Hepatocyte (in vitro differentiated cells): ENCODE measurements at regions not wholly inside any gene's neighbourhood (a gene's known extent, or its start where the extent isn't known, plus 50 kb on each side); places are given as distances from the start of the nearest gene placed in this dataset.

Experiments
- DNase-seq: peaks from one replicate; pipeline ENCODE4 v3.0.0-alpha.2; 2016; ENCODE audit warnings: low spot score
- H2AFZ ChIP-seq: fragments of 200-600 bp; sonication (generic); 2 replicates; pipeline ENCODE4 v1.6.0; 2016; ENCODE audit warnings: antibody characterized with exemption, mild to moderate bottlenecking
- H3K27ac ChIP-seq: fragments of 200-600 bp; sonication (generic); 2 replicates; pipeline ENCODE4 v1.5.1; 2016; ENCODE audit warnings: mild to moderate bottlenecking
- H3K27me3 ChIP-seq: fragments of 200-600 bp; sonication (generic); 2 replicates; pipeline ENCODE4 v1.6.1; 2016
- H3K36me3 ChIP-seq: fragments of 200-600 bp; sonication (generic); replicated peaks from 2 replicates; pipeline ENCODE4 v1.5.1; 2016; ENCODE audit warnings: low read depth; ENCODE audit not compliant: insufficient read depth
- H3K4me1 ChIP-seq: fragments of 200-600 bp; sonication (generic); 2 replicates; pipeline ENCODE4 v1.5.1; 2016; ENCODE audit warnings: mild to moderate bottlenecking, moderate library complexity; ENCODE audit not compliant: insufficient read depth
- H3K4me2 ChIP-seq: fragments of 200-600 bp; sonication (generic); 2 replicates; pipeline ENCODE4 v1.6.0; 2016
- H3K4me3 ChIP-seq: fragments of 200-600 bp; sonication (generic); 2 replicates; pipeline ENCODE4 v1.5.1; 2016; ENCODE audit warnings: mild to moderate bottlenecking
- H3K79me2 ChIP-seq: fragments of 200-600 bp; sonication (generic); 2 replicates; pipeline ENCODE4 v1.6.0; 2017; ENCODE audit warnings: mild to moderate bottlenecking
- H3K9me2 ChIP-seq: fragments of 200-600 bp; sonication (generic); replicated peaks from 2 replicates; pipeline ENCODE4 v1.6.0; 2017; ENCODE audit warnings: mild to moderate bottlenecking; ENCODE audit not compliant: insufficient read depth
- H3K9me3 ChIP-seq: fragments of 200-600 bp; sonication (generic); 2 replicates; pipeline ENCODE4 v1.5.1; 2016; ENCODE audit warnings: low read depth, mild to moderate bottlenecking
- H4K20me1 ChIP-seq: fragments of 200-600 bp; sonication (generic); 2 replicates; pipeline ENCODE4 v1.6.0; 2016; ENCODE audit warnings: mild to moderate bottlenecking; ENCODE audit not compliant: insufficient read depth, poor library complexity, severe bottlenecking
- CTCF ChIP-seq: fragments of 200-600 bp; sonication (generic); IDR thresholded peaks from 2 replicates; pipeline ENCODE4 v1.5.1; 2016; ENCODE audit warnings: antibody characterized with exemption, mild to moderate bottlenecking; ENCODE audit not compliant: poor library complexity
- EZH2 ChIP-seq: fragments of 200-600 bp; sonication (generic); IDR thresholded peaks from 2 replicates; pipeline ENCODE4 v1.6.1; 2016; ENCODE audit warnings: antibody characterized with exemption, mild to moderate bottlenecking, borderline replicate concordance
- EZH2phosphoT487 ChIP-seq: fragments of 200-600 bp; sonication (generic); IDR thresholded peaks from one replicate; pipeline ENCODE4 v1.6.1; 2018; ENCODE audit warnings: antibody characterized with exemption, mild to moderate bottlenecking, low read depth, moderate library complexity; ENCODE audit not compliant: unreplicated experiment, severe bottlenecking
- WGBS: methylation state at CpG from one replicate; pipeline ENCODE4 v1.1.6; 2016; ENCODE audit warnings: low lambda C conversion rate; ENCODE audit errors: missing lambda C conversion rate; 5-methylcytosine and 5-hydroxymethylcytosine counted together

GRCh38 chr16:85991425-85991824 is 92.5 kb downstream of the IRF8 start:
- Histone ChIP-seq H2AFZ (no peak overlapping the region), H3K36me3 (no peaks in the 10 kb centered on the region), H3K27me3 (no peaks in the 10 kb centered on the region), H3K9me3 (no peaks in the 10 kb centered on the region), H3K27ac (no peak overlapping the region), H3K79me2 (no peaks in the 10 kb centered on the region), H3K4me1 (peaks cover 11% of the 10 kb centered on the region), H3K9me2 (no peaks in the 10 kb centered on the region), H4K20me1 (no peaks in the 10 kb centered on the region), H3K4me3 (no peak overlapping the region), H3K4me2 (no peak overlapping the region)
- no peak for TF ChIP-seq EZH2
- TF ChIP-seq CTCF: no peak
- TF ChIP-seq EZH2phosphoT487: no peak
- WGBS: 82% methylated on average over 7 of the region's 7 CpGs
- no peak for DNase-seq

- no peak for DNase-seq
- no peaks in the 10 kb centered on the region for H4K20me1 ChIP-seq
- WGBS: 91% methylated on average over 5 of the region's 5 CpGs
These were observed 92.9 kb downstream of the IRF8 start for GRCh38 chr16:85991856-85992255.

GRCh38 chr16:85992359-85992758 is 93.4 kb downstream of the IRF8 start:
- H3K4me2 ChIP-seq: no peak overlapping the region
- TF ChIP-seq EZH2phosphoT487: no peak
- no peak for TF ChIP-seq CTCF
- no peak for TF ChIP-seq EZH2
- H3K79me2 ChIP-seq: no peaks in the 10 kb centered on the region
- no peaks in the 10 kb centered on the region for H3K27me3 ChIP-seq
- H3K4me3 ChIP-seq: no peak overlapping the region
- 86% methylated on average over 10 of the region's 10 CpGs for WGBS
- DNase-seq: no peak
- no peaks in the 10 kb centered on the region for H3K9me3 ChIP-seq
- H2AFZ ChIP-seq: no peak overlapping the region
- H3K36me3 ChIP-seq: no peaks in the 10 kb centered on the region
- no peak overlapping the region for H3K27ac ChIP-seq
- no peaks in the 10 kb centered on the region for H4K20me1 ChIP-seq
- H3K9me2 ChIP-seq: no peaks in the 10 kb centered on the region
- peaks cover 4% of the 10 kb centered on the region for H3K4me1 ChIP-seq

More at GRCh38 chr16:85991856-85992255, 92.9 kb downstream of the IRF8 start:
- Histone ChIP-seq H3K36me3 (no peaks in the 10 kb centered on the region), H3K9me2 (no peaks in the 10 kb centered on the region), H3K4me1 (peaks cover 8% of the 10 kb centered on the region), H3K9me3 (no peaks in the 10 kb centered on the region), H2AFZ (no peak overlapping the region), H3K79me2 (no peaks in the 10 kb centered on the region), H3K4me3 (no peak overlapping the region), H3K27me3 (no peaks in the 10 kb centered on the region), H3K27ac (no peak overlapping the region), H3K4me2 (no peak overlapping the region)
- TF ChIP-seq EZH2 (no peak), EZH2phosphoT487 (no peak), CTCF (no peak)

- TF ChIP-seq EZH2phosphoT487: no peak
- Histone ChIP-seq H3K4me3 (no peak overlapping the region), H3K27me3 (no peaks in the 10 kb centered on the region)
These were observed 93.8 kb downstream of the IRF8 start for GRCh38 chr16:85992779-85993178.

More at GRCh38 chr16:85992779-85993178, 93.8 kb downstream of the IRF8 start:
- DNase-seq: no peak
- Histone ChIP-seq H3K36me3 (no peaks in the 10 kb centered on the region), H3K9me3 (no peaks in the 10 kb centered on the region), H3K27ac (no peak overlapping the region), H3K79me2 (no peaks in the 10 kb centered on the region), H3K4me1 (peaks cover 3% of the 10 kb centered on the region), H3K9me2 (no peaks in the 10 kb centered on the region), H2AFZ (no peak overlapping the region), H3K4me2 (no peak overlapping the region), H4K20me1 (no peaks in the 10 kb centered on the region)
- WGBS: 83% methylated on average over 2 of the region's 2 CpGs
